ENCODE measurements at regions not wholly inside any gene's neighbourhood (a gene's known extent, or its start where the extent isn't known, plus 50 kb on each side); places are given as distances from the start of the nearest gene placed in this dataset.
"Not testable (repeated sequence)": the region's sequence is repeated elsewhere in the genome, so short reads cannot be mapped to it uniquely, and the experiment has no call there.

GRCh38 chr6:149239573-149240209 is 77.8 kb upstream of the TAB2 start:
- no peak for DNase-seq (ENCODE audit: low read depth)

GRCh38 chr6:149242883-149243282 is 74.6 kb upstream of the TAB2 start:
- DNase-seq (ENCODE audit: low read depth), result no peak

GRCh38 chr6:149244105-149244504 is 73.4 kb upstream of the TAB2 start:
- DNase-seq (ENCODE audit: low read depth), result no peak

- no peak for DNase-seq (ENCODE audit: low read depth)
These were observed 70.7 kb upstream of the TAB2 start for GRCh38 chr6:149246691-149247384.

- DNase-seq (ENCODE audit: low read depth), result no peak
These were observed 70.1 kb upstream of the TAB2 start for GRCh38 chr6:149247385-149247763.

GRCh38 chr6:149248263-149248662 is 69.2 kb upstream of the TAB2 start:
- not testable (repeated sequence) for DNase-seq (ENCODE audit: low read depth)

- no peak for DNase-seq (ENCODE audit: low read depth)
These were observed 68.7 kb upstream of the TAB2 start for GRCh38 chr6:149248693-149249369.

- DNase-seq (ENCODE audit: low read depth), result no peak
These were observed 67.8 kb upstream of the TAB2 start for GRCh38 chr6:149249370-149250357.

- DNase-seq (ENCODE audit: low read depth), result no peak
These were observed 66.6 kb upstream of the TAB2 start for GRCh38 chr6:149250951-149251350.

- DNase-seq (ENCODE audit: low read depth), result no peak
These were observed 64.9 kb upstream of the TAB2 start for GRCh38 chr6:149252622-149253021.

GRCh38 chr6:149254253-149254652 is 63.3 kb upstream of the TAB2 start:
- no peak for DNase-seq (ENCODE audit: low read depth)

GRCh38 chr6:149259753-149260152 is 57.8 kb upstream of the TAB2 start:
- DNase-seq (ENCODE audit: low read depth), result no peak

GRCh38 chr6:149260214-149260874 is 57.2 kb upstream of the TAB2 start:
- DNase-seq (ENCODE audit: low read depth), result no peak

GRCh38 chr6:149261364-149262040 is 56.0 kb upstream of the TAB2 start:
- no peak for DNase-seq (ENCODE audit: low read depth)

GRCh38 chr6:149263321-149263720 is 54.2 kb upstream of the TAB2 start:
- DNase-seq (ENCODE audit: low read depth), result no peak

- DNase-seq (ENCODE audit: low read depth), result peak; percentile 26
These were observed 52.9 kb upstream of the TAB2 start for GRCh38 chr6:149264629-149265028.

- DNase-seq (ENCODE audit: low read depth), result no peak
These were observed 51.6 kb upstream of the TAB2 start for GRCh38 chr6:149265945-149266344.

GRCh38 chr6:149266659-149267058 is 50.9 kb upstream of the TAB2 start:
- DNase-seq (ENCODE audit: low read depth), result no peak

GRCh38 chr6:149267072-149267471 is 50.4 kb upstream of the TAB2 start:
- DNase-seq (ENCODE audit: low read depth), result no peak

- no peak for DNase-seq (ENCODE audit: low read depth)
These were observed 49.9 kb upstream of the TAB2 start for GRCh38 chr6:149267513-149268043.

All from stimulated activated CD8-positive, alpha-beta memory T cell treated with anti-CD3 and anti-CD28 coated beads, Interleukin-12 subunit alpha, Interleukin-12 subunit beta, amount 100 ng/mL, for 1 hour (primary cell).